ENCODE measurements at regions not wholly inside any gene's neighbourhood (a gene's known extent, or its start where the extent isn't known, plus 50 kb on each side); places are given as distances from the start of the nearest gene placed in this dataset.

DNA sequence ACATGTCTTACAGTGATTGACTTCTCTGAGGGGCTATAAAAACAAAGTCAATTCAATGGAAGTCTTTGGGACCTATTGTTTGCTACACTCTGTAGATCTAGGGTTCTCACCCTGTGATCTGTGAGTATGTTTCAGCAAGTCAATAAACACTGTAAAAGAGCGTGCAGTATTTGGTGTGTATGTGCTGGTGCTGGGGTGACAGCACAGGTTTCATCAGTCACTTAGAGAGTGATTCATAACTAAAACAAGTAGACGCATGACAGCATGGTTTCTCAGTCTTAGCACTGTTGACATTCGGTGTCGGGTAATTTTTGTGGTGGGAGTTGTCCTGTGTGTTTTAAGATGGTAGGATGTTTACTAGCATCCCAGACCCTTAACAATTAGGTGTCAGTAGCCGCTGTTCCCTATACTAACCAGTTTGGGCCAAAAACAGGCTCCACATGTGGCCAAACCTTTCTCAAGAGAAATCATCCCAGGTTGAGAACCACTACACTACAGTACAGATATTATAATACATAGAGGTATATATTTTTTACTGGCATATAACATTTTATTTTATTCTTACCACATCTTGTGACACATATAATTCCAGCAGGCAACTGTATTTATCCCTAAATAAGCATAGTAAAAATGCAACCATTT, 411.8 kb downstream of the ARL4A start:
- no peak for TF ChIP-seq ZFX (IDR thresholded peaks at IDR 0.05; ENCODE audit: borderline replicate concordance)
- TF ChIP-seq, protein P1, sequence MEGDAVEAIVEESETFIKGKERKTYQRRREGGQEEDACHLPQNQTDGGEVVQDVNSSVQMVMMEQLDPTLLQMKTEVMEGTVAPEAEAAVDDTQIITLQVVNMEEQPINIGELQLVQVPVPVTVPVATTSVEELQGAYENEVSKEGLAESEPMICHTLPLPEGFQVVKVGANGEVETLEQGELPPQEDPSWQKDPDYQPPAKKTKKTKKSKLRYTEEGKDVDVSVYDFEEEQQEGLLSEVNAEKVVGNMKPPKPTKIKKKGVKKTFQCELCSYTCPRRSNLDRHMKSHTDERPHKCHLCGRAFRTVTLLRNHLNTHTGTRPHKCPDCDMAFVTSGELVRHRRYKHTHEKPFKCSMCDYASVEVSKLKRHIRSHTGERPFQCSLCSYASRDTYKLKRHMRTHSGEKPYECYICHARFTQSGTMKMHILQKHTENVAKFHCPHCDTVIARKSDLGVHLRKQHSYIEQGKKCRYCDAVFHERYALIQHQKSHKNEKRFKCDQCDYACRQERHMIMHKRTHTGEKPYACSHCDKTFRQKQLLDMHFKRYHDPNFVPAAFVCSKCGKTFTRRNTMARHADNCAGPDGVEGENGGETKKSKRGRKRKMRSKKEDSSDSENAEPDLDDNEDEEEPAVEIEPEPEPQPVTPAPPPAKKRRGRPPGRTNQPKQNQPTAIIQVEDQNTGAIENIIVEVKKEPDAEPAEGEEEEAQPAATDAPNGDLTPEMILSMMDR (IDR thresholded peaks at IDR 0.05) = no peak
- no peak overlapping the region for H3K27ac ChIP-seq

- TF ChIP-seq ZFX (IDR thresholded peaks at IDR 0.05; ENCODE audit: borderline replicate concordance) = no peak
- TF ChIP-seq, protein P1 (IDR thresholded peaks at IDR 0.05) = no peak
- no peak overlapping the region for H3K27ac ChIP-seq
Observed at GRCh38 chr7:13104128-13104527, 416.7 kb downstream of the ARL4A start.

GRCh38 chr7:13105209-13105608, 417.8 kb downstream of the ARL4A start:
- H3K27ac ChIP-seq = no peak overlapping the region
- TF ChIP-seq ZFX (IDR thresholded peaks at IDR 0.05; ENCODE audit: borderline replicate concordance) = no peak
- TF ChIP-seq, protein P1 (IDR thresholded peaks at IDR 0.05) = no peak

GRCh38 chr7:13106513-13106912, 419.1 kb downstream of the ARL4A start:
- TF ChIP-seq, protein P1 (IDR thresholded peaks at IDR 0.05) = no peak
- TF ChIP-seq ZFX (IDR thresholded peaks at IDR 0.05; ENCODE audit: borderline replicate concordance) = no peak
- no peak overlapping the region for H3K27ac ChIP-seq

DNA sequence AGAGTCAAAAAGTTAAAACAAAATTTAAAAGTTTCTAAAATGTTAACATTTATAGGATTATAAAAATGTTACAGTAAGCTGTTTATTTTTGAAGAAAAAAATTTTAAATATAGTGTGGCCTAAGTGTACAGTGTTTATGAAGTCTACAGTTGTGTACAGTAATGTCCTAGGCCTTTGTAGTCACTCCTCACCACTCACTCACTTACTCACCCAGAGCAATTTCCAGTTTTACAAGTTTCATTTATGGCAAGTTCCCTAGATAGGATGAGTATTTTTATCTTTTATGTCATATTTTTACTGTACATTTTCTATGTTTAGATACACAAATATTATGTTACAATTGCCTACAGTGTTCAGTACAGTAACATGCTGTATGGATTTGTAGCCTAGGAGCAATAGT, 419.9 kb downstream of the ARL4A start:
- no peak overlapping the region for H3K27ac ChIP-seq
- TF ChIP-seq ZFX (IDR thresholded peaks at IDR 0.05; ENCODE audit: borderline replicate concordance) = no peak
- TF ChIP-seq, protein P1 (IDR thresholded peaks at IDR 0.05) = no peak

DNA sequence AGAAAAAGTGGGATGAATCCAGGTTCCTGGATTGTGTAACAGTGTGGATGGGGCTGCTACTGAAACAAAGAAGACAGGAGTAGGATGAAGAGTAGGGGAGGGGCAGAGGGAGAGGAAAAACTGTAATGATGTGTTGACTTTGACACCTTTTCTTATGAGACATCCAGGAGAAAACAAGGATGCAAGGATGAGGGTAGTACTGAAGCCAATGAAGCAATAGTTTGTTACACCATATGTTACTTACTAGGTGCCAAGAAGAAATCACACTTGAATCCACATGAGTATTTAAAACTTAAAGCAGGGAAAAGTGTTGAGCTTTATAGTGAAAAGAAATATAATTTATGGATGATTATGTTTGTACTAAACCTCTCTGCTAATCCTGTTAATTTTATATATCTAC, 420.6 kb downstream of the ARL4A start:
- TF ChIP-seq ZFX (IDR thresholded peaks at IDR 0.05; ENCODE audit: borderline replicate concordance) = no peak
- TF ChIP-seq, protein P1 (IDR thresholded peaks at IDR 0.05) = no peak
- H3K27ac ChIP-seq = no peak overlapping the region

- TF ChIP-seq ZFX (IDR thresholded peaks at IDR 0.05; ENCODE audit: borderline replicate concordance) = no peak
- TF ChIP-seq, protein P1 (IDR thresholded peaks at IDR 0.05) = no peak
Observed at GRCh38 chr7:13109201-13109600, 421.8 kb downstream of the ARL4A start.

More at GRCh38 chr7:13109201-13109600, 421.8 kb downstream of the ARL4A start:
- H3K27ac ChIP-seq = no peak overlapping the region

All from 22Rv1 (cell line).